GM12872 (cell line): ENCODE measurements at regions not wholly inside any gene's neighbourhood (a gene's known extent, or its start where the extent isn't known, plus 50 kb on each side); places are given as distances from the start of the nearest gene placed in this dataset.

ENCODE experiments used
- TF ChIP-seq, protein P1 (sequence below): IDR thresholded peaks from 3 replicates; pipeline ENCODE4 v1.5.1; 2011; ENCODE audit warnings: low read depth, mild to moderate bottlenecking, low read length, moderate library complexity; ENCODE audit not compliant: insufficient read depth

DNA sequence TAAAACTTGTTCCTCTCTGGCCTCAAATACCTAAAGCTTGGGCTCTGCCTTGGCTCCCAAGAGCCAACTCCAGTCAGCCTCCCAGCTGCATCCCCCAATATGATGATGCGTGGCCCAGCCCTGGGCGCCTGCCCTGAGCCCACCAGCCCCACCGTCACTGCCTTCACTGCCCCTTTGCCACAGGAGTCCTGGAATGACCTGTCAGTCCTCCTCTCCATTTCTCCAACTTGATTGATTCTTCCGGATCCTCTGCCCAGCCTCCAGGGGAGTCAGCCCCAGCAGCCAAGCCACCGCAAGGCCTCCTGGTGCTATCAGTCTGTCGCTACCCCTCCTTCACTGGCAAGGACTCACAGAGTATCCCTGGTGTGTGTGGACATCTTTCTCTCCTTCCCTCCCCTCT, 96.7 kb upstream of the PMEPA1 start:
- TF ChIP-seq, protein P1, sequence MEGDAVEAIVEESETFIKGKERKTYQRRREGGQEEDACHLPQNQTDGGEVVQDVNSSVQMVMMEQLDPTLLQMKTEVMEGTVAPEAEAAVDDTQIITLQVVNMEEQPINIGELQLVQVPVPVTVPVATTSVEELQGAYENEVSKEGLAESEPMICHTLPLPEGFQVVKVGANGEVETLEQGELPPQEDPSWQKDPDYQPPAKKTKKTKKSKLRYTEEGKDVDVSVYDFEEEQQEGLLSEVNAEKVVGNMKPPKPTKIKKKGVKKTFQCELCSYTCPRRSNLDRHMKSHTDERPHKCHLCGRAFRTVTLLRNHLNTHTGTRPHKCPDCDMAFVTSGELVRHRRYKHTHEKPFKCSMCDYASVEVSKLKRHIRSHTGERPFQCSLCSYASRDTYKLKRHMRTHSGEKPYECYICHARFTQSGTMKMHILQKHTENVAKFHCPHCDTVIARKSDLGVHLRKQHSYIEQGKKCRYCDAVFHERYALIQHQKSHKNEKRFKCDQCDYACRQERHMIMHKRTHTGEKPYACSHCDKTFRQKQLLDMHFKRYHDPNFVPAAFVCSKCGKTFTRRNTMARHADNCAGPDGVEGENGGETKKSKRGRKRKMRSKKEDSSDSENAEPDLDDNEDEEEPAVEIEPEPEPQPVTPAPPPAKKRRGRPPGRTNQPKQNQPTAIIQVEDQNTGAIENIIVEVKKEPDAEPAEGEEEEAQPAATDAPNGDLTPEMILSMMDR: no peak

GRCh38 chr20:57805747-57806146, 95.9 kb upstream of the PMEPA1 start:
- TF ChIP-seq, protein P1: no peak

- TF ChIP-seq, protein P1: no peak
These were observed 94.8 kb upstream of the PMEPA1 start for GRCh38 chr20:57804470-57805250.

- TF ChIP-seq, protein P1: no peak
These were observed 93.7 kb upstream of the PMEPA1 start for GRCh38 chr20:57803508-57804005.

DNA sequence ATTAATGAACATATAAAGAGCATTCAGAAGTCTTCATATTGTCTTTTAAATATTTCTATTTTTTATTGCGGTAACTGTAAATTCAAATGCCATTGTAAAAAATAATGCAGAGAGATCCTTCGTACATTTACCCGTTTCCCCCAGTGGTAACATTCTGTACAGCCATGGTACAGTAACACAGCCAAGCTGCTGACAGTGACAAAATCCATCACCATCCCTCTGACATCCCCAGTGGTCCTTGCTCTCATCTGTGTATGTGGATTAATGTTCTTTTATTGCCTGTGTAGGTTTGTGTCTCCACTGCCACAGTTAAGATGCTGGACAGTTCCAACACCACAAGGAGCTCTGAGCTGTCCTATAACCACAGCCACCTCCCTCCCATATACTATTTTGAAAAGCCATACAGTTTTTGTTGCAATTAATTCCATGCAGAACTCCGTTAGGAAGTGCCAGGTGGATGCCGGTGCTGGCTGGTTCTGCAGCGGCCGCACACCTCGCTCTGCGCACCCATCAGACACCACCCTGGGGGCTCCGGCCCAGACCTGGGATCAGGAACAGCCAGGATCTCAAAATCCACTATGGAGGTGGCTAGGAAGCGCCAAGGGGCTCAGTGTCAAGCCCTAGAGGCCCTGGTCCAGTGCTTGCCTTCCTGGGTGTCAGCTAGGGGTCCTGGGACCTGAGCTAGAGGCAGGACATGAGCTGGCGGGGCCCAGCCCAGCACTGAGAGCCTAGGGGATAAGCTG, 93.1 kb upstream of the PMEPA1 start:
- TF ChIP-seq, protein P1: no peak

DNA sequence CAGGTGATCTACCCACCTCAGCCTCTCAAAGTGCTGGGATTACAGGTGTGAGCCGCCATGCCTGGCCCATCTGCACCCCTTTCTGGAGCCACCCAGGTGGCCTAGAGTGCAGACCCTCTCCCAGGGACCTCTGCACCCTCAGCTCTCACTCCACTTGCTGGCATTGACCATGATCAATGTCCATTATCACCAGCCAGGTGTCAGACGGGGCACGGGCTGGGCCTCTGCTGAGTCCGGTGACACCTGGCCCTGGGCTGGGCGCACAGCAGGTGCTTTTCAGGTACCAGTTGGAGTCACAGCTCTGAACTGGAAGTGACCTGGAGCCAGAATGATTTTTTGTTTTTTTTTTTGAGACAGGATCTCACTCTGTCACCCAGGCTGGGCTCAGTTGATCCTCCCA, 91.8 kb upstream of the PMEPA1 start:
- TF ChIP-seq, protein P1: no peak

- TF ChIP-seq, protein P1: no peak
These were observed 91.1 kb upstream of the PMEPA1 start for GRCh38 chr20:57800791-57801430.
